NT2/D1 (cell line): ENCODE measurements at regions not wholly inside any gene's neighbourhood (a gene's known extent, or its start where the extent isn't known, plus 50 kb on each side); places are given as distances from the start of the nearest gene placed in this dataset.

Source experiments
- YY1 ChIP-seq: IDR thresholded peaks from 2 replicates; pipeline ENCODE4 v1.6.1; 2011; ENCODE audit not compliant: insufficient read length, insufficient read depth
- ZNF274 ChIP-seq: IDR thresholded peaks from 2 replicates; pipeline ENCODE4 v1.6.1; 2011; ENCODE audit warnings: mild to moderate bottlenecking, low read depth, low read length

- TF ChIP-seq YY1 = no peak
- no peak for TF ChIP-seq ZNF274
These were observed 121.8 kb upstream of the SMAD3 start for GRCh38 chr15:66943456-66944095.
